Hypothalamus (tissue), 51 donors: ENCODE measurements at regions not wholly inside any gene's neighbourhood (a gene's known extent, or its start where the extent isn't known, plus 50 kb on each side); places are given as distances from the start of the nearest gene placed in this dataset.

Source experiments
- DNase-seq, 51 donors: peaks; one replicate each; lab custom pipeline; 2025; lab: John Stamatoyannopoulos, UW

- no peak for DNase-seq
These were observed 85.3 kb upstream of the HIVEP1 start for GRCh38 chr6:11926594-11927407.

DNA sequence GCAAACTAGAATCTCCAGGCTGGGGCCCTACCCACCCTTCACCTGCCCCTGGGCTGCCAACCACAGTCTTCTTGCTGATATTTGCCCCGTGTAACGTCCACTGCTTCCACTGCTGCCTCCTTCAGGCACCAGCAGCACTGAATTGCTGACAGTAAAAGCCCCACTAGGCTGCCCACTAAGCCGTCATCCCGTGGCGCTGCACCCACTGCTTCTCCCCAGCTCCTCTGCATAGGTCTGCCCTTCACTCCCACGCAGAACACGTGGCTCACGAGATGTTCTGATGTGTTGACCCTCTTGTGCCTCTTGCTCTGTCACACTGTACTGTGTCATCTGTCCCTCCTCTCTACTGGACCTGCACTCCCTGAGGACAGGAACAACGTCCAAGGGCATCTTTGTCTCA lies 86.3 kb upstream of the HIVEP1 start:
- no peak for DNase-seq

DNA sequence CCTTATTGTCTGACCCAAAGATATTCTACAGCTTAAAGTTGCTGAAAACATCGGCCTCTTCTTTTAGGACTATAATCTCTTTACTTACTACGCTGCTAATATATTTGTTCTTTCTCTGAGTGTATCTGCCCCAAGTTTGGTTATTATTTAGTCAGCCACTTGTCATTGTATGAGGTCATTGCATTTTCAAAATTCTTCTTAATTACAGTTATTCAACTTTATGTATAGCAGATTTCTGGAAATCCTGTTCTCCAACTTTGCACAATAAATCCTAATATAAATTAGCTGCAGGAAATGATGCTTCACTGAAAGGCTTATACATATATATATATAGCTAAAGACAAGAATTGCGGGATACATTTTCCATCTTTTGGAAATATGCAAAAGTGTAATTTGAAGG lies 88.5 kb upstream of the HIVEP1 start:
- no peak for DNase-seq

DNA sequence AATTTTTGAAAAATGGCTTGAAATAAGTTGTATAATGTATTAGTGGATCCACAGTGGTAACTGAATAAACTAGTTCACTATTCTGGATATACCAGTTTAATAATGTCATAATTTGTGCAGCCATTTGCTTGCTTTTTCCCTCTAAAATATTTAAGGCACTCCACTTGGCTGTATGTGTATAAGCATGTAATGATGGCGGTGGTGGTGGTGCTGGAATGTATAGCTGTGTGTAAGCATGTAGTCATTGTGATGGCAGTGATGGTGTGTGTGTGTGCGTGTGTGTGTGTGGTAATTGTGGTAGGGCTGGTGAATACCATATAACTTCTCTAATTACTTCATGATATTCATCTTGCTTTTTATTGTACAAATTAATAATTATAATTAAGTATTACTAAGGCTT lies 89.2 kb upstream of the HIVEP1 start:
- no peak for DNase-seq

DNA sequence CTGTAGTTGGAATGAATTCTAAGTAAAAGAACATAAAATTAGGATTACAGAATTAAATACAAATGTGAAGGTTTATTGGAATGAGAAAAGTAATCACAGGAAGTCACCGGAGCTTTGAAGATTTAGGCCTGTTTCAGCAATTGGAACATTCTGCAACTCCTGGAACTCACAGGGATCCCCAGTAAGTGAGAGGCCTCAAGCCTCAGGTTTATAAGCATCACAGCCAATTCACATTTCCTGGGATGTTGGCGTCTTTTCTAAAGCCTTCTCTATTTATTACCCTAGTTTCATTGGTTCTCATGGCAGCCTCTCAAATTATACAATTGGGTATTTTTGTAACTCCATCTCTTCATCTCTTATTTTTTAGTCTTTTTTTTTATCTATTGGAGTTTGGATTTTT lies 90.4 kb upstream of the HIVEP1 start:
- no peak for DNase-seq

GRCh38 chr6:11921017-11921438 lies 91.1 kb upstream of the HIVEP1 start:
- DNase-seq, result peak in 1 of 51 donors; percentile 20

DNA sequence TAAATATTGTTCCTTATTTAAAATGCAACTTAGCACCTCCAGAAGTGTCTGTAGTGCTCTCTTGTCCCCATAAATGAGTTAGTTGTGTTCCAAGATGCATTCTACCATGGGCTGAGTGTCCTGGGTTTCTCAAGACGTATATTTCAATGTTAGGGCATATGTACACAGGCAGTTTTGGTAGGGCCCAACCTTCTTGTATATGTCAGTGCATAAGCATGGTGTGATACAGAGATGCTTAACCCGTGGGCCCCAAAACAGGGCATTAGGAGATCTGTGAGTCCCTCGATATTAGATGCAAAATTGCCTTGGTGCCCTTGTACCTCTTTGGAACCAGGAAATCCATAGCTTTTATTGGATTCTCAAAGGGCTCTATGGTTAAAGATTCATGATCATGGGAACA lies 91.5 kb upstream of the HIVEP1 start:
- no peak for DNase-seq

- no peak for DNase-seq
These were observed 92.2 kb upstream of the HIVEP1 start for GRCh38 chr6:11919771-11920440.

DNA sequence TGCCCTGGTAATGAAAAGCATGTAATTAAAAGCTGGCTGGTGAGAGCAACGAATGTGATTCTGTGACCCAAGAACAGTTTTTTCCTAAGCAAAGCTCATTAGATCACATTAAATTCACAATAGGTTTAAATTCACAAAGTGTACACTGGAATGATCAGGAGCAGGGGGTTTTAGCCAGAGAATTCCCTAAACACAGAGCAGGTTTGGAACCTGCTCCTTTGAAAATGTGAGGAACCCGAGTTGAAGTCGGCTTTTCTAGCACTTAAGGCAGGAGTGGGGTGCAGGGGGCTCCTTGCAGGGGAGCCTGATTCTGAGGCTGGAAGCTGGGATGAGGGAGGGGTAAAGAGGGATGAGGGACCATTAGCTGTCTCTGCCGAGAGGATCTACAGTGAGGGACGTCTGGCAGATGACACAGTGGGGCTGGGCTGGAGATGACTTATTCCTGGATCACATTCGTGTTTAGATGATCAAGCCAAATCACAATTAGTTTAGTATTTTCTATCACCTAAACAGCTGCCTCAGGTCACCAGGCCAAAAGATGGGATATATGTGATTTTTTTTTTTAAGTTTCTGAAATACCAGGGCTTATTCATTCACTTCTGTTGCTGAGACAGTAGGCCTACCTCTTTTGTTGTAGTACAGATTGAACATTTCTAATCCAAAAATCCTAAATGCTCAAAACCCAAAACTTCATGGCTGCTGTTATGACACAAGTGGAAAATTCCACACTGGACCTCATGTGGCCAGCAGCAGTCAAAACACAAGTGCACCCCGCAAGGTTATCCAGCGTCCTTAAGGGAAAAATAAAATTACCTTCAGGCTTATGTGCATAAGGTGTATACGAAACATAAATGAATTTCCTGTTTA lies 93.1 kb upstream of the HIVEP1 start:
- DNase-seq, result peak in 3 of 51 donors; percentile 5 to 14 (median 5)

DNA sequence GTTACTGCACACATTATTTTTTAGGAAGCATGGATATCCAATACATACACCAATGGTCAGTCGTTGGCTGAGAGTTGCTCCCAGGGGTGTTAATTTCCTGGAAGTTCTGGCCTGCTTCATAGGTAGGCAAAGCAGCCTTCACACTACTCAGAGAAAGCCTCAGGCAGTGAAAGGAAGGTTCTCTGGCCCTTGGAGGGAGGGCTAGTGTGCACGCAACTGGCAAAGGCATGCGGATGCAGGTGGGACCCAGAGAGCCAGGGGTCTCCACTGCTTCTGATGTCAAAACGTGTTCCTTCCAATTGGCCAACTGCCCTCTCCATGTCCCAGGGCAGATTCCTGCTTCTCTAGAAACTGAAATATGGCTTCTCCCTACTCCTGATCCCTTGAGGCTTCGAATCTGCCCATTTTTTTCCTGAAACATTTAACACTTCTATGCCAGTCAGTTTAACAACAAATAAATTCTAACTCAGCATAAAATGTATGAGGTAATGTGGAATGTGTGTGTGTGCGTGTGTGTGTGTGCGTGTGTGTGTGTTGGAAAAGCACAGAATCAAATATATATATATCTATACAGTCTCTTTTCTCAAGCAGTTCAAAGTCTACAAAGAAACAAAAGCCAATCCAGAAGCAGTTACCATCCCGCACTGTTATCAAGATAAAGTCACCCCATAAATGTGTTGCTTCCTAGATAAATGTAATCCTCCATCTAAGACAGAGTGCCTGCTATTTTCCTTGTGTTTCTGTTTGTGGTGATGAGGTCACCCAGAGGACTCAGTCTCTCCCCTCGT lies 94.0 kb upstream of the HIVEP1 start:
- no peak for DNase-seq

DNA sequence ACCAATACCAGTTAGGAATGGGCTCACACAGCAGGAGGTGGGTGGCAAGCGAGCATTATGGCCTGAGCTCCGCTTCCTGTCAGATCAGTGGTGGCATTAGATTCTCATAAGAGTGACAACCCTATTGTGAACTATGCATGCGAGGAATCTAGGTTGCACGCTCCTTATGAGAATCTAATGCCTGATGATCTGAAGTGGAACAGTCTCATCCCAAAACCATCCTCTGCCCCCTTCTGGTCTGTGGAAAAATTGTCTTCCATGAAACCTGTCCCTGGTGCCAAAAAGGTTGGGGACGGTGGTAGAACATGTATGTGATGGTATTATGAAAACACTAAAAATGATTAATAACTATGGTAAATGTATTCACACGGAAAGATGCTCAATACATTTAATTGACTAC lies 99.7 kb upstream of the HIVEP1 start:
- DNase-seq, result no peak

DNA sequence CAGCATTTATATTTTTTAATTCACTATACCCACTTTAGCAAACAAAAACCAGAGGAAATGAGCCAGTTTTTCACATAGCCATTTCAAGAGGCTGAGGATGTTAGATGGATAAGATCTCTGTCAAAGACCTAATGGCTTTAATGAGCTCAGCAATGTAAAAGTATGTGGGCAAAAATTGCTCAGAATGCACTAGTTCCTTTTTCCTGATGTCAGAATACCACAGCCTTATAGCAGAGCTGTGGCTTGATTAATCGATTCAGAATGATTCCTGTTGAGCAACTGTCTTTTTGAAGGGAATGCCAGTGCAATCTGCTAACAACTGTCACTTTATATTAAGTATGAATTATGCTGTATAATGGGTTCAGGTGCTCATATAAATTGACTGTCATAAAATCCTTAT lies 100.6 kb upstream of the HIVEP1 start:
- no peak for DNase-seq

DNA sequence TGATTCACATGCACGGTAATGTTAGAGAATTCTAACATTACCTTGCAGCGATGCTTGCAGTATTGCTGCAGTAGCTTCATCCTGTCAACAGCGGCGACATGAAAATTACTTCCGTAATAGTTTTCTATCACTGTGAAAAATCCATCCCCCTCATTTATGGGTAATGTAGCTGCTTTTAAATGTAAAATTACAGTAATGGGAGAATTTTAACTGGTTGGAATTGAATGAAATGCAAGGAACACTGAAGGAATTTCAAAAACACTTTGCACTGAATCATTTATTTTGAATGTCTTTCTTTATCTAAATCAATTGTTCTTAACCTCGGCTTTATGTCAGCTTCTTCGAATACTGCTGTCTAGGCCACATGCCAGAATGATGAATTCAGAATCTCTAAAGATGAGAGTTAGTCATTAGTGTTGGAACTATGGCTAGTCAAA lies 102.4 kb upstream of the HIVEP1 start:
- DNase-seq, result peak in 1 of 51 donors; percentile 16

DNA sequence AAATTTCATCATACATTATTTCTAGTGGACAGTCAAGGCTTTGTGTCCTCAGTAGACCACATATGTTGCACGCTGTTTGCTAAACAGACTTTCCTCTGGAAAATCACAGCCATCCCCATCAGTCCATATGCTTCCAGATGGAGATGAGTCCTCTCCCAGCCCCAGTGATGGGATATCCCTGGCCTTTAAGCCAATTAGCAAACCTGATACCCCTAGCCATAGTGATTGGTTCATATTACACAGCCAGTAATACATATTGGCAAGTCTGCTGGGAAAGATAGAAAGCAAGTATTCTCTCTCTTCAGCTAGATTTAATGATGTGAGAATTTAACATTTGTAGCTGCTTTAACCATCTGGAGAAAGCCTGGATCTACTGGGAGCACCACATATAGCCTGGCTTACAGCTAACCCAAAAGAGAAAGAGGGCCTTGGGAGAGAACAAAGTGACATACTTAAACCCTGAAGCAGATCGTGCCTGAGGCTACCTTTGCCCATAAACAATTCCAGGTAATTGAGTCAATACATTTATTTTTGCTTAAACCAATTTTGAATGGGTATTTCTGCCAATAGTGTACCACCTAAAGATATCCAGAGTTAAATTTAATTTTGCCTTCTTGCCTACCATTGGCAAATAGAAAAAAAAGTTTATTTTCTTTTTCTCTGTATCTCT lies 103.5 kb upstream of the HIVEP1 start:
- no peak for DNase-seq

DNA sequence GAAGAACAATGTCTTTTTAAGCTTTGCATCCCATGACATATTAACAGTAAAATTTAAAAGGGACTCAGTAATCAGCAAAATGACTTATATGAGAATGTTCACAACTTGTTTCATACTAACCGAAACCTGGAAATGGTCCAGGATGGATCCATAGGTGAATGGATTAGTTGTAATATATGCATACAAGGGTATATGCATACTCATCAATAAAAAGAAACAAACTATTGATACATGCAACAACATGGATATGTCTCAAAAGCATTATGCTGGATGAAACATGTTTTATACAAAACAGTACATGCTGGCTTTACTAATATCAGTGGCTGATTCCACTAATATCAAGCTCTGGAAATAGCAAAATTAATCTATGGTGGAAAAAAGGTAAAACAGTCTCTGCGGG lies 108.5 kb upstream of the HIVEP1 start:
- no peak for DNase-seq

DNA sequence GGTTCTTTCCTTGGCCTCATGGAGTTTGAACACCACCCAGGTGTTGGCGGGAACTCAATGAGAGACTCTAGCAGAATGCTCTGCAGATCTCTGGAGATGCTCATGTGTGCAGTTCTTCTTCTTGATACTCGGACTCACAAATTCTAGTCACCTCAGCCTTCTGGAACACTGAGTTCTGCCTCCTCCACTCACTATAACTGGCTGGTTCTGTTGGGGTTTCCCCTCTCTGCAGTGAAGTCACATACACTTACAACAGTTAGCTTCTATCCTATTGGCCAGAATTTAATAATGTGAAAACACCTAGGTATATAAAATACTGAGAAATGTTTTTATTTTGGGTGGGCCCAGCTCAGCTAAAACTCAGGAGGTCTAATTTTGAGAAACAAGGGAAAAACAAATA lies 109.6 kb upstream of the HIVEP1 start:
- no peak for DNase-seq

- DNase-seq, result no peak
These were observed 111.2 kb upstream of the HIVEP1 start for GRCh38 chr6:11900662-11901598.

DNA sequence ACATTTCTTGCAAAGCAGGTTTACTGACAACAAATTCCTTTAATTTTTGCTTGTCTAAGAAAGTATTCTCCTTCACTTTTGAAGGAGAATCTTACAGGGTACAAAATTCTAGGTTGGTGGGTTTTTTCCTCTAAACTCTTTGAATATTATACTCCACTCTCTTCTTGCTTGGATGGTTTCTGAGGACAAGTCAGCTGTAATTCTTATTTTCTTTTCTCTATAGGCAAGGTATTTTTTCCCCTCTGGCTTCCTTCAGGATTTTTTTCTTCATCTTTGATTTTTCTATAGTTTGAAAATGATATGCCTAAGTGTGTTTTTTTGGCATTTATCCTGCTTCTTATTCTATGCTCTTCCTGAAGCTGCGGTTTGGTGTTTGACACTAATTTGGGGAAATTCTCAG lies 112.5 kb upstream of the HIVEP1 start:
- DNase-seq, result no peak

- DNase-seq, result no peak
These were observed 115.6 kb upstream of the ADTRP start for GRCh38 chr6:11894212-11894611.
